ENCODE measurements at regions not wholly inside any gene's neighbourhood (a gene's known extent, or its start where the extent isn't known, plus 50 kb on each side); places are given as distances from the start of the nearest gene placed in this dataset.
"Not testable (repeated sequence)": the region's sequence is repeated elsewhere in the genome, so short reads cannot be mapped to it uniquely, and the experiment has no call there.

GRCh38 chr1:2851918-2852317, 50.4 kb upstream of the TTC34 start:
- DNase-seq (ENCODE audit: low spot score) = not testable (repeated sequence)

- DNase-seq (ENCODE audit: low spot score) = no peak
These were observed 52.2 kb upstream of the TTC34 start for GRCh38 chr1:2853711-2854110.

GRCh38 chr1:2854151-2854550, 52.7 kb upstream of the TTC34 start:
- no peak for DNase-seq (ENCODE audit: low spot score)

DNA sequence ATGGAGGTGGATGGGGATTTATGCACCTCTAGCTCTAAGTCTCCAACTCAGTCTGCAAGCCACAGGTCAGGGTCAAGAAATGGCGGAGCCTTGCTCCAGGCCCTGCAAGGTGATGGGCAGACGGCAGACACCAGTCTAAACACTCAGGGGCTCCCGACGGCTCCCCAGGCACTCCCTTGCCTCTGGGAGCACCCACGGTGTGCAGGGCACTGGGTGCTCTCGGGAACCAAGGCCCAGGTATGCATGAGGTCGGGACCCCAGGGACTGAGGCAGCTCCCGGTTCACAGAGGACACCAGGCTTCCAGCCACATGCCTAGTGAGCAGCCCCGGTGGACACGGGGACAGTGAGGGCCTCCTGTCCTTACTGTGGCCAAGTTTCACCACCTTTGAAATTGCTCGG, 53.1 kb upstream of the TTC34 start:
- no peak for DNase-seq (ENCODE audit: low spot score)

DNA sequence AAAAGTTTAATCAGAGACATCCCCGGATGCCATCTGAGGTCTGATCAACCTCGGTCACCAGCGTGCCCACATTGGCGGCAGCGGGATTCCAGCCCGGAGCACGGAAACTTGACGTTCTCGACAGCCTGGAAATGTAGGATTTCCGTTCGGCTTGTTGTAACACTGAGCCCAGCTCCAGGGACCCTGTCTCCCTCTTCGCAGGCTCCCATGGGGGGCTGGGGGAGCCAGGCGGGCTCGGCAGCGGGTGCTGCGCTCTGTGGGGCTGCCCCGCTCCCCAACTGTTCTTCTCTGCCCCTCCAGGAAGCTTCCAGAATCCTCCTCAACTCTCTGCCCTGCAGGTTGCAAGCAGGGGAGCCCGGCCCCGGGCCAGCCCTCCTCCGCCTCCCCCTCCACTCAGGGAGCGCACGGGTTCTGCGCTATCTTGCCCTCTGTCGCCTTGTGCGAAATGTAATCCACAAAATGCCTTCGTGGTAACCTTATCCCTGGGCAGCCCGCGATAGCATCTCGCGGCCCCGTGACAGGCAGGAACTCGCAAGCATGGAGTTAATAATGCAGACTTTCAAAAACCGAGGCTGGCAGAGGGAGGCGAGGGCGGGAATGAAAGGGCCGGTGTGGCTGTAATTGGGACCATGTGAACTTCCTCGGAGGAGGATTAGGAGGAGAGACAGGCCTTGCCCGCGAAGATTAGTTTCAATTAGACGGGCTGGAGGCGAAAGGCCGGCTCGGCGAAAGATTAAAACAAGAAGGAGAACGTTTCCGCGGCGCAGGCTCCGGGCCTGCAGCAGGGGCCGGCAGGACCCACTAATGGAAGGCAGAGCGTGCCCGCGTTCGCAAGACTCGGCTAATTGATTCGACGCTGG, 53.9 kb upstream of the TTC34 start:
- DNase-seq (ENCODE audit: low spot score) = no peak

- no peak for DNase-seq (ENCODE audit: low spot score)
These were observed 54.5 kb upstream of the TTC34 start for GRCh38 chr1:2856066-2856390.

DNA sequence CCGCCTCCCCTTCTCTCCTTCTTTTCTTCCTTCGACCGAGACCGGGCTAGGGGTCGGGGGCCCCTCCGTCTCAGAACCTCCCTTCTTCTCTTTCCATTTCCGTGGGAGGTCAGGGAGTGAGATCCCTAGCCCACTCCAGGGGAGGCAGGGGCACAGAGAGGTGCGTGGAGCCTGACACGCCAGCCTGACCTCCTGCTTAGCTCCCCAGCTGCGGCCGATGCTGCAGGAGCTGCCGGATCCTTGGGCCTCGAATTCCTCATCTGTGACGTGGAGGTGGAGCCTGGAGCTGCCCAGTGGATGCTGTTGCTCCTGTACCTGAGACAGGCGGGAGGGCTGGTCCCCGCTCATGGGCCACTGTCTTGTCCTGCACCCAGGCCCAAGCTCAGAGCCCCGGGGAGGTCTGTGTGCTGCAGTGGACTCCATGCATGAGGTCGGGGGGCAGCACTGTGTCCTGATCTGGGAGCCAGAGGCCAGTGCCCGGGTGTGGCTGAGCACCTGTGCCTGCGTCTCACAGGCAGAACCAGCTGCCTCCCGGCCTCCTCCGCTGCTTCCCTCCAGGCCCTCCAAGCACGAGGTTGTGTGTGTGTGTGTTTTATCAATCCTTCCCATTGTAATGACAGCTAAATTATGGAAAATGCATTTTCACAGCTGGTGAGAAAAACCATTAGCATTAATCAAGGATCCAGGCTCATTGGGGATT, 55.3 kb upstream of the TTC34 start:
- no peak for DNase-seq (ENCODE audit: low spot score)

DNA sequence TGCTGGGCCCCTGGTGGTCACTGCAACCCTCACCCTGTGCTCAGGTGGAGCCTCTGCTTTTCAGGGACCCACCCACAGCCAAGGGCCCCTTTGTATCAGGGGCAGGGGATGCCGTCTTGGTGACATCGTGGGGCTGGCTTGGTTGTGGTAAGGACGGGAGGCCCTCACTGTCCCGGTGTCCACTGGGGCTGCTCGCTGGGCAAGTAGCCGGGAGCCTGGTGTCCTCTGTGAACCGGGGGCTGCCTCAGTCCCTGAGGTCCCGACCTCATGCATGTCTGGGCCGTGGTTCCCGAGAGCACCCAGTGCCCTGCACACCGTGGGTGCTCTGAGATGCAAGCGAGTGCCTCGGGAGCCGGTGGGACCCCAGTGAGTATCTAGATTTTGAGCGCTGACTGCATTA, 56.0 kb upstream of the TTC34 start:
- DNase-seq (ENCODE audit: low spot score) = no peak

DNA sequence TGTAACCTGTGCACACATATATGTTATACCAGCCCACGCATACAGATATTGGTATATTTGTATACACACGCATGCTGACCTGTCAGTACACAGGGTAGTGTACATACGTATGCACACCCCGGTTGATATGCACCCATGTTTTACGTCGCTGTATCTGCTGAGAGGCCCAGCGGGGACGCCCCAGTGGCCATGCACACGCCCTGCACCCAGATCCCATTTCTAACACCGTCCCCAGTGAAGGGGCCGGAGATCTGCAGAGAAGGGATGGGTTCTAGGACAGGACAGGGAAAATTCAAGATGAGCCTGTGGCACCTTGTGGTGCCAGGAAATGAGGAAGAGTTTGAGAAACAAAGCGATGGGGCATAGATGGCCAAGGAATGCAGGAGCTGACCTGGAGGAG, 57.2 kb upstream of the TTC34 start:
- DNase-seq (ENCODE audit: low spot score) = no peak

GRCh38 chr1:2859219-2859880, 57.9 kb upstream of the TTC34 start:
- no peak for DNase-seq (ENCODE audit: low spot score)

- DNase-seq (ENCODE audit: low spot score) = no peak
These were observed 58.5 kb upstream of the TTC34 start for GRCh38 chr1:2859881-2860430.

DNA sequence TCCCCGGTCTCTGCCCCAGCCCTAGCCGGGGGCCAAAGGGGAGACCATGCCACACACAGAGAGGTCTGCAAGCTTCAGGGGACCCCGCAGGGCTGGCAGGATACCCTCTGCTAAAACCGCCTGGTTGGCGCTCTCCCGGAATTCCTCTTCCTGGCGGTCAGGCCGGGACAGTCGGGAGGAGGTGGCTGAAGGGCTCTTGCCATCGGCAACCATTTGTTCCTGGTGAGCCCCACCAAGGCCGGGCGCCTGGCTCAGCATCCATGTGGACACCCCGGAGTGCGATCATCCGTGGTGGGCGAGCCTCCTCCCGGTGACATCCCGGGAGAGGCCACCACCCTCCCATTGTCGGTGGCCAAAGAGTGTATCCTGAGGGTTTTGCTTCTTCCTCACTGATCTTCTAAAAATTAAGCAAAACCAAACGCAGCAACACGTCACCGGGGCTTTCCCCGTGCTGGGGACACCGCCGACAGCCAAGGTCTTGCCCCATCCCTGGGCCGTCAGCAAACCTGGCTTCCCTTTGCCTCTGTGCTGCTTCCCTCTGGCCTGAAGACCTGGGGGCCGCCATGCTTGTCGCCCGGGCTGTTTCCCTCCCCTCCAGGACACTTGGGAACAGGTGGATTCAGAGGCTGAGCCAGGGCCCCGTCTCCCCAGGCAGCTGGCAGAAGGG, 59.1 kb upstream of the TTC34 start:
- no peak for DNase-seq (ENCODE audit: low spot score)

GRCh38 chr1:2861143-2861987, 59.9 kb upstream of the TTC34 start:
- DNase-seq (ENCODE audit: low spot score) = no peak

GRCh38 chr1:2861988-2862813, 60.7 kb upstream of the TTC34 start:
- no peak for DNase-seq (ENCODE audit: low spot score)

- DNase-seq (ENCODE audit: low spot score) = no peak
These were observed 61.5 kb upstream of the TTC34 start for GRCh38 chr1:2862814-2863647.

GRCh38 chr1:2863648-2863963, 62.1 kb upstream of the TTC34 start:
- no peak for DNase-seq (ENCODE audit: low spot score)

- DNase-seq (ENCODE audit: low spot score) = no peak
These were observed 62.9 kb upstream of the TTC34 start for GRCh38 chr1:2864203-2864905.

DNA sequence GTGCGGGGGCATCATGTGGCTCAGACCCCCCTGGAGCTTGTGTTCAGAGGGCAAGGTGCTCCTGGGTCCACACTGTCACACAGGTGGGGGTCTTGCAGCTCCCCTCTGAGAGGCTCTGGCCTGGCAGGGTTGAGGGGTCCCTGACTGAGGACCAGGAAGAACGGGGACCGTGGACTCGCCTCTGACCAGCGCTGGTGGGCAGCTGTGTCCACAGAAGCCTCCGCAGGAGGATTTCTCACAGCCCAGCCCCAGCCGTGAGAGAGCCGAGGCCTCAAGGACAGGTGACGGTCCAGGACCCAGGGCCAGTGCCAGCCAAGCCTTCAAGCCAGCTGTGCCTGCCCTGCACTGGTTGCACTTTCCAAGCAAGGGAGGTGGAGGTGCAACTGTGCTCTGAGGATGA, 63.5 kb upstream of the TTC34 start:
- no peak for DNase-seq (ENCODE audit: low spot score)

Measured in globus pallidus (tissue), 1 donor.